Stimulated activated CD4-positive, alpha-beta T cell treated with anti-CD3 and anti-CD28 coated beads, Interleukin-2, amount 100 ng/mL, for 48 hours (primary cell): ENCODE measurements at regions not wholly inside any gene's neighbourhood (a gene's known extent, or its start where the extent isn't known, plus 50 kb on each side); places are given as distances from the start of the nearest gene placed in this dataset.

Source experiments
- DNase-seq, 2 donors: peaks; one replicate each; pipeline ENCODE4 v3.0.0-alpha.2; 2020

DNA sequence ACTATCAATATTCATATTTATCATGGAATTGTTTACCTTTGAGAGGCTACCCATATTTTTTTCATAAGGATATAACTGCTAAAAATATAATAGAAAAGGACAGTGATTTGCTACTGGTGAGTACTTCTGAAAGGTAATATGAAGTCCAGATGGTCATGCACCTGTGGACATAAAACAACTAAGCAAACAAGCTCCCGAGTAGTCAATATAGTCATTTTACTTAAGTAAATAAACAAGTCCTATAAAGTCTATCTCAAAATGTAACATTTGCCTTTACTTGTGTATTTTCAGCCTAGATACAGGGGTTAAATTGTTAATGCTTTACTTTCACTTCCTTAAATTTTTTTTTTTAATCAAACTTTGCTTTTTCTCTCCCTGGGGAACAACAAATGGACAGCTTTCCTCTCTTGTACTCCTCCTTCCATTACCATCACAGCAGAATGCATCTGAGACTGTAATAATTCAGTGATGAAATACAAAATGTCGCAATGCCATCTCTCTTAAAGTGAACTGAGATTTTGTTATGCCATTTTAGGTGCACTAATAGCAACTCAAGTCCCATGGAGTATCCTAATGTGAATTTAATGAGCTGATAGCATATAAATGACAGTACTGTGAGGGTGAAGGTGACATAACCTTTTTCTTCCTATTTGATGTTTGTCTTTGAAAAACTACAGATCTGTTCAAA lies 1325.4 kb upstream of the ZEB2 start:
- DNase-seq: no peak

DNA sequence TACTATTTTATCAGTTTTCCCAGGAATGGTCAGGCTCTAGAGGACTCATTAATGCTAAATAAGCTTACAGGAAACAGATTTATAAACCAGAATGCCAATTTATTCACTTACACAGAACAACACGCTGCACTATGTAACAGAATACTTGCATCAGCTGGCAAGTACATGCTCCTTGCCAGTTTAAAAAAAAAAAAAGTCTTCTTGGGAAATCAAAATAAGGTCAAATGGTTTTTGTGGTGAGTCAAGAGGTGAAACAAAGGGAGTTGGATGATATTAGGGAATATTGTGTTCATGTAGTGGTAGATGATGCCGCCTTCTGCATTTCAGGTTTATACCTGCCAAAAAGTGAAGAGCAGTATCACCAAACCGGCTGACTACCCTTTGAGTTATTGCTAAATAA lies 1322.1 kb upstream of the ZEB2 start:
- no peak for DNase-seq

DNA sequence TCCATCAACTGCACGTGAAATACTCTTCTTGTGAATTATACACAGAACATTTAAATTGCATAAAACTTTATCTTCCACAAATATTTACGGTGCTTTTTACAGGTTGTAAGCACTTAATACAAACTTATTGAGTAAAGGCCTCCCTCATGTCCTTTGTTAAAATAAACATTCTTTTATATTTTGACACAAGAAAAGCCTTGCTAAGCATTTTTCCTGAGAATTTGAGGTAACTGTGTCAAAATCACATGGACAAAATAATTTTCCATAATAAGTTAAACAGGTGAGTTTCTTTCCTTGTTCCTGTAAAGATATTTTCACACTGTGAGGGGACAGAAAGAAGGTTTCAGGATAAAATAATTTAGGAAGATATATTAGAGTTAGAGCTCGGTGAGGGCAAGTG lies 1317.1 kb upstream of the ZEB2 start:
- no peak for DNase-seq

DNA sequence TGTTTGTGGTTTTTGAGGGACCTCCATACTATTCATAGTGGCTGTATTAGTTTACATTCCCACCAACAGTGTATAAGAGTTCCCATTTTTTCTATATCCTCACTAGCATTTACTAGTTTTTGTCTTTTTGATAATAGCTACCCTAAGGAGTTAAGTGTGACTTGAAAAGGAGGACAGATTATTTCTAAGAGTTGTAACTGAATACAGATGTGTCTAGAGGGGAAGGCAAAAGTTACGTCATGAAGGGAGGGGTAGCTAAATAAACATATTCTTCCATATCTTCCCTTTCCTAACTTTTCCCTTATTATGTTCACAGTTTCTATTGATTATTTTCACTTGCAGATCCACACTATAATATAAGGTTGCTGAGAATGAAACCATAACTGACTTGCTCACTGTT lies 1315.7 kb upstream of the ZEB2 start:
- DNase-seq: no peak

DNA sequence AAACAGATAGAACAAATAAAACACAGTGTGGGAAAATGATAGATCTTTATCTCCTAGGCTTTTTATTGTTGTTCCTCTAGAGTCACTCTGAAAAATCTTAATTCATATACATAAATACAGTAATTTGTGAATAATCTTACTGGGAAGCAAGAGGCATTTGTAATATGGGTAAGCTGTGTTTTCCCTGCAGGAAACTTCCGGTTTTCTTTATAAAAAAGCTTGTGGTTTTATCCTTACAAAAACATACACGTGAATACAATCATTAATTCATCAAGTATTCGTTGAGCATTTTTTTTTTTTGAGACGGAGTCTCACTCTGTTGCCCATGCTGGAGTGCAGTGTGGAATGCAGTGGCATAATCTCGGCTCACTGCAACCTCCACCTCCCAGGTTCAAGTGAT lies 1312.8 kb upstream of the ZEB2 start:
- DNase-seq: no peak

DNA sequence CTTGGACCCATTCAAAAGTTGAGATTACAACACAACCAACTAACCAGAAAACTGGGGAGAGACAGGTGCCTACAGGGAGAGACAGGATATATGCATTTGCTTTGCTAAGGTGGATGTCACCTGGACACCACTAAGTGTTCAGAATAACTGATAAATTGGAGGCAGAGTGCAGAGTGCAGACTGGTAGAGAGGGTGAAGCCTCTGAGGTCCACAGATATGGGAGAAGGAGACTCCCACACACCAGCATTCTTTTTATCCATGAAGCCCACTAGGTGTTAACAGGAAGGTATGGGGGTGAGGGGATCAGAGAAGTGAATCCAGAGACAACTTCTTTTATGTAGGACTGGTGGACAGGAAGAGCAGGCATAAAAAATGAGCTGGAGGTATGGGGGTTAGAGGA lies 1310.0 kb upstream of the ZEB2 start:
- DNase-seq: no peak

DNA sequence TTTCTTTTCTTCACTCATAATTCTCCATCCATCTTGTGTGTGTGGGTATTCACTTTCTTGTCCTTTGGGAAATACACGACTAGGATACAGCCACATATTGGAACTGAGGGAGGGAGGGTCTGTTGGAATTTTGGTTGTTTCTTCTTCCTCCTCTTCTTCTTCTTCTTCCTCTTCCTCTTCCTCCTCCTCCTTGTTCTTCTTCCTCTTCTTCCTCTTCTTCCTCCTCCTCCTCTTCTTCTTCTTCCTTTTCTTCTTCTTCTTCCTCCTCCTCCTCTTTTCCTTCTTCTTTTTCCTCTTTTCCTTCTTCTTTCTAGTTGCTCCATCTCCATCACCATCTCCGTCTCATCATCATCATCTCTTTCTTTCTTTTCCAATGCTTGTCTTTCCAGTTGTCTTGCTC lies 1307.3 kb upstream of the ZEB2 start:
- no peak for DNase-seq

DNA sequence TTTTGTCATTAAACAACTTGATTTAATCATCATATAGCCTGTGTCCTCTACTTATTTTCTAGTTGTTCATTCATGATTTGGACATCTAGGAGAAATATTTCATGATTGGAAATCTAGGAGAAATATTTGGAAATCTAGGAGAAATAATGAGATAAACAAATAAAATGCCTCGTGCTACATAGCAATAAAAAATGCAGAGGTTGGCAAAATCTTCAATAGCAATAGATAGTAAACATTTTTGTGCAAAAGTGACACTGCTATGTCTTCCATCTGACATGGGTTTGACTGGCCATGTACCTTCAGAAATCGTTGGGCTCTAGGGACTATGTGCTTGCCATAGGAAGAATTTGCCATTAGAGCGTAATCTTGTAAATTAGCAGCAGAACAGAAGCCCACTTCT lies 1304.5 kb upstream of the ZEB2 start:
- DNase-seq: no peak

DNA sequence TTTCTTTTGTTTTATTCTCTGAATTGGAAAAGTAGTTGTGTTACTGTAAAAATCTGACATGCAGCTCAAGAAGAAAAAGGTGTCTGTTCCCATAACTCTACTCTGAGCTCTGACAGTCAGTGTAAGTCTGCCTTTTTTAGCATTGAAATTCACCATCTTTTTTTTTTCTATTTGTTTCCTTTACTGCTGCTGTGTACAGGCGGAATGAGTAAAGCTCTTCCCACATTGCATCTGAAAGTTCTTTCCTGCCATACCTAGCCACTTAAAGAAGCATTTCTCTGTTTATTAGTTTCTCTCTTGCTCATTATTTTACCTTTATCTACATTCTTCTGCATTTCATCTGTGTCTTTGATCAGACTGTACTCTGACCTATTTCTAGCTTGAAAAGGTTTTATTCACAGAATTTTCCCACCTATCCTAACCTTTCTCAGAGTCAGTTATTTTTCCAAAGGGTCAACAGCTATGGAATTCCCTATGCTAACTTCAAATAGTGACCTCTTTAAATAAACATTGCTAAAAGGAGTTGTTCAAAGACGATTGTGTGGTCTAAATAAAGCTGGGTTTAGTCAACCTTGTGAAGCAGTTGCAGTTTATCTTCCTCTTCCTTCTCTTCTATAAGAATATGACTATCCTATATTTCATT lies 1303.1 kb upstream of the ZEB2 start:
- DNase-seq: no peak

DNA sequence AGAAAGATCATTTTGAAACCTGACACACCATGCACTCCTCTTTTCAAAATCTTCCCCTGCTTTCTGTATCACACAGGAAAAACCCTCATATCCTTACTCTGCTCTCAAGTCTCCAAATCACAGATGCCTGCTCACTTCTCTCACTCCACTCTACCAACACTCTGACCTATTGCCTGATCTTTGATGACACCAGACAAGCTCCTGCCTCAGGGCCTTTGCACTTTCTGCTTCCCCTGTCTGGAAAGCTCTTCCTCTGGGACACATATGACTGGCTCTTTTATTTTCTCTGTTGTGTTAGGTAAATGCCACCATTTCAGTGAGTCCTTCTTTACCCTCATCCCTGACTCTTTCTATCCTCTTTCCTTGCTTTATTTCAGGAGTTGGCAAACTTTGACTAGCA lies 1300.7 kb upstream of the ZEB2 start:
- no peak for DNase-seq

DNA sequence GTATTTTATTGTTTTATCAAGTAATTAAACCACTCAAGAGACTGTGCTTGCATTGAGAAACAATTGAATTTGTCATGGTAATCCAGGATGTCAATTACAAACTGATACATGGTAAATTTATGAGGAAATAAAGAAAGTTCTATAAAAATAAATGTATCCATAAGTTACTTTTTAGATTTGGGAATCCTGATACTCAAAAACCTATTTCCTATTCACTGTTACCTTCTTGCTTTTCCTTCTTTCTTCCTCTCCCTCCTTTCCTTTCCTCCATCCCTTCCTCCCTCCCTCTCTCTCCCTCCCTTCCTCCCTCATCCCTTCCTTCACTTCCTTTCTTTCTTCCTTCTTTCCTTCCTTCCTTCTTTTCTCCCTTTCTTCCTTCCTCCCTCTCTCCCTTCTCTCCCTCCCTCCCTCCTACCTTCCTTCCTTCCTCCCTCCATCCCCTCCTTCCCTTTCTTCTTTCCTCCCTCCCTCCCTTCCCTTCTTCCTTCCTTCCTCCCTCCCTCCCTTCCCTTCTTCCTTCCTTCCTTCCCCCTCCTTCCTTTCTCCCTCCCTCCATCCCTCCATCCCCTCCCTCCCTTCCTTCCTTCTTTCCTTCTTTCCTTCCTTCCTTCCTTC lies 1299.1 kb upstream of the ZEB2 start:
- DNase-seq: no peak

DNA sequence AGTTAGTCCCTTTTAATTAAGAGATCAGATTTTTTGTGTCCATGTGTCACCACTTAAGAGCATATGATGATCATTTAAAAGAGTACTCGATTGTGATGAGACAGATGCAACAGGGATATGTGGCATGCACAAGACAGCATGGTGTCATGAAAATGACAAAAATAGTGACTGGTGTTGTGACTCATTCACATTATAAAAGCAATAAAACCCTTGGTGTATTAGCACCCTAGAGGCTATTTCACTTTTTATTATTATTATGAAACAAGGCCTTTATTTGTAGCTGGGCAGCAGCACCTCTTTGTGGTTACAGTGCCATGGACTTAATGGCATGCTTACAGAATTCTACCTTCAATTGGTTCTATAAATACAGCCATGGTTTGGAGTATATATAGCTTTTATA lies 1296.0 kb upstream of the ZEB2 start:
- no peak for DNase-seq

DNA sequence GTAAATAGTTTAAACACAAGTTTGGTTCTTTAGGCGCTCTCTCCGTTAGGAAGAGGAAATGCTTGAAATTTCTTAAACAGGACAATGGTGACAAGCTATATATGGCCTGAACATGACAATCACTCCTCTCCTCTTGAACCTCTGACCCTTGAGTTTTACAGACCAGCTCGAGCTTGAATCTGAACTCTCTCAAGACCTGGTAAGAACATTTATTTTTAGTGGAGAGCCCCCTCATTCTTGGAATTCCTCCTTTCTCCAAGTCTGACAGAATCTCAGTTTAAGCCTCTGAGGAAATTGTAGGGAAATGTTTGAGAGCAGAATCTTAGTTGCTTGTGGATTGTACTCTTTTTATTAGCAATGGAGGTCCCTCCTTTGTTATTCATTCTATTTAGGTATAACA lies 1293.6 kb upstream of the ZEB2 start:
- DNase-seq: no peak

DNA sequence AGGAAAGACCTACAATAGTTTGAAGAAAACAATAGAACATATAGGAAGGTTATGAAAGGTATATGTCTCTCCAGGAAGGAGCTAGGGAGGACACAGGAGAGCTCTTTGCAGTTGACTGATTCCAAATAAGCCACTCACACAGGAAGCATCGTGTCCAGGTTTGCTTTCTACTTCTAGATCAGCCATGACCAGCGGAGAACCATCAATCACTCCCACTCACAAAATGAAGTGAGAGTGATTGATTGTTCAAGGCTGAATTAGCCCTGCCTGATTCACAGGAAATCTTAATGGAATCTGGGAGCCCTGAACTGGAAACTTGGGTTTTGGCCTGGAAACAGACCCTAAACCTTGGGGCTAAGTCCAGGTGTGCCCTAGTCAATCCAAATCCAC lies 1292.2 kb upstream of the ZEB2 start:
- no peak for DNase-seq

DNA sequence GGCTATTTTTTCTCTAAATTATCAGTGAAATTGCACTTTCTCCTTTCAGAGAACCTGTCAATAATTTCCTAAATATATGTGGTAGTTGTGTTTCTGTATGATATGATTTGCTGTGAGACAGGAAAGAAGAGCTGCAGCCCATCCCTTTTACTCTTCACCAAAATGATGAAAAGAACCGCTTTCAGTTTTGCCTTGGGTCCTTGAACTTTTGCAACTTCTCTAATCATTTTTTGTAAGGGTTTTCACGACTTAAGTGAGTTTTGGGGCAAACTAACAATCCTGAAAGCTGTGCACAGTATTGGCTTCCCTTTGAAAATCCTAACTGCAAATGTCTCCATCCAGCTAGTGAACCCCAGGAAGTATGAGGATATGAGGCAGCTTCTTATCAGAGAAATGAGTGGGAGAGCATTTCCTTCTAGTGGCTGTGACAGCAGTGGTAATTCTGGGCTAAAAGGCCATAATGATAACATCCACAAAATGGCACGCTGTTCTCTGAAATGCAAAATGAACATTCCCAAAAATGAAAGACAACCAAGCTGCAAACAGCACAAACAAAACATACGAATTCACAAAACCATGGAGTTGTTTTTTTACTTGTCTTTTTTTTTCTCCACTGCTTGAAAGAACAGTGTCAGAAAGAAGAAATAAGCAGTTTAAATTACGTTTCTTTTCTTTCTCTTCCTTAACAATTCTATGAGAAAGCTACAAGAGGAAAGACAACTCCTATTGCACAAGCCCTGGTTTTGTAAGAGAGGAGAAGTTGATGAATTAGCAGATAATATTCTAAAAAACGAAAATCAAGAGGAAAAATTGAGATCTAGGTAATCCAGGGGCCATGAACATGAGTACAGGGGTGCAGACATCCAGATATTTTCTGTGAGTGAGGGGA lies 1291.6 kb upstream of the ZEB2 start:
- no peak for DNase-seq

DNA sequence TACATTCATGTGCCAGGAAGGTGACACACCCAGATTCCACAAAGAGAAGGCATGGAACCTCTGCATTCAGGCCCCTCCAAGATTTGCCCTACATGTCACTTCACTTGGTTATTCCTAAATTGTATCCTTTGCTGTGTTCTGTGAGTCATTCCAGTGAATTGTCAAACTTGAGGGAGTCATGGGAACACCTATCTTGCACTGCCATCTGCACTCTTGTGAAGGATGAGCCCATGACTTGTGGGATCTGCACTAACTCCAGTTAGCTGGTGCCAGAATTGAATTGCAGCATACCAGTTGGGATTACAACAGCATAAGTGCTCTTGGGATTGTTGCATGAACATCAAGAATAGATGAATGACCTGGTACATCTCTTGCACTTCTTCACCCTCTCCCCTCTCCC lies 1288.0 kb upstream of the ZEB2 start:
- no peak for DNase-seq

DNA sequence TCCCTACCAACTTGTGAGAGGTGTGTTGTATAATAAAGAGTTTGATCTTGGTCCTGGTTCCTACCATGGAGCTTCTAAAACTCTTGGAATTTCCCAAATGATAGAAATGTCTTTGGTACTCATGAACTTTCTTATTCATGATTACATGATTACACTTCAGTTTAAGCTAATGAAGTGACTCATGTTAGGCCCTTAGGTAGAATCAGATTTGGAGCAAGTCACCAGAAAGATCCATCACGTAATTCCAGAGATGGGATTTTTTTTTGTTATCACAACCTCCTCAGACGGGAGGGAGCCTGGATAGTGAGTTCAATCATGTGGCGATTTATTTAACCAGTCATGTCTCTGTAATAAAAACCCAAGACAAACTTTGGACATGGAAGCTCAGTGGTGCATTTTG lies 1287.6 kb upstream of the ZEB2 start:
- DNase-seq: no peak

DNA sequence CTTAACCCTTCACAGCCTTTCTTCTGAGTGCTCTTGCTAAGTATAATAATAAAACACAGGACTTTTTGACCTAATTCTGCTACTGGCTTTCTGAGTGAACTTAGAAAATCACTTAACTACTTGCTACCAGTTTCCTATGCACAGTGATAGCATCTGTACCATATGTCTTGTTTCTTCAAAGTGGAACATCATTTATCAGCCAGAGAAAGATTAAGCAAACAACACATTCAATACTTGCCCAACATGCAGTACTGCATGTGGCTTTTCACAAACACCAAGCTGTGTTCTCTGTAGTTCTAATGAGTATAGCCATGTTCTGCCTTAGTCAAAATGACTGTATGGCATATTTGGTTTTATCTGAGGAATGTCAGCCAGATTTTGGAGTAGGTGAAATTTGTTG lies 1286.6 kb upstream of the ZEB2 start:
- DNase-seq: no peak

DNA sequence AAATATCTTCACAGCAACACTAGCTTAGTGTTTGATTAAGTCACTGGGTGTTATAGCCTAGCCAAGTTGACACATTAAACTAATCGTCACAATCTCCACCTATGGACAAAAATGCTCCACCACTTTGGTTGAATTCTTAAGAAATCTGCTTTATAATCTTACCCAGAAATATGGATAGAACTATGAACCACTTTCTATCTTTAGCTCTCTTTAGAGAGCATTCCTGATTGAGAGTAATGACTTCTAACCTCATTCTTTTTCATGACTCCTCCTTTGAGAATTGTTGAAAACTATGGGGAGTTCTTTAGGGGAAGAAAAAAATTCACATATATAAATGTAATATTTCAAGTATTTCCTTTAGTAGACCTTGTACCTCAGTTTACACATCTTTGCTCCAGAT lies 1282.2 kb upstream of the ZEB2 start:
- DNase-seq: no peak

DNA sequence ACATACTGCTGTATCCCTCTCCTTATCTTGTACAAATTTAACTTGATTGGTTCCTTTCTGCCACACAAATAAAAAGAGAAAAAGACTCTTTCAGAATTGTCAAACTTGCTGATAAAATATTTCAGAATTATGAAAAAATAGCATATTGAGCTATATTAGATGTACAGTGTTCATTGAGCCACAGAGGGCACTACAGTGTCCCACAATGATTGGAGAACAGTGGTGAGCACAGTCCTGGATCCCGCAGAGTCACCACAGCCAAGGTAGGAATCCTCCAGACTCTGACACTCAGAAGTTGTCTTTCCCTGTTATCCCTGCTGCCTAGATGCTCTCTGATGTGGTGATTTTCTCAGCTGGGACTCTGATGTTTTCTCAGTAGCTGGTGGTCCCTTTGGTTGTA lies 1281.3 kb upstream of the ZEB2 start:
- no peak for DNase-seq

DNA sequence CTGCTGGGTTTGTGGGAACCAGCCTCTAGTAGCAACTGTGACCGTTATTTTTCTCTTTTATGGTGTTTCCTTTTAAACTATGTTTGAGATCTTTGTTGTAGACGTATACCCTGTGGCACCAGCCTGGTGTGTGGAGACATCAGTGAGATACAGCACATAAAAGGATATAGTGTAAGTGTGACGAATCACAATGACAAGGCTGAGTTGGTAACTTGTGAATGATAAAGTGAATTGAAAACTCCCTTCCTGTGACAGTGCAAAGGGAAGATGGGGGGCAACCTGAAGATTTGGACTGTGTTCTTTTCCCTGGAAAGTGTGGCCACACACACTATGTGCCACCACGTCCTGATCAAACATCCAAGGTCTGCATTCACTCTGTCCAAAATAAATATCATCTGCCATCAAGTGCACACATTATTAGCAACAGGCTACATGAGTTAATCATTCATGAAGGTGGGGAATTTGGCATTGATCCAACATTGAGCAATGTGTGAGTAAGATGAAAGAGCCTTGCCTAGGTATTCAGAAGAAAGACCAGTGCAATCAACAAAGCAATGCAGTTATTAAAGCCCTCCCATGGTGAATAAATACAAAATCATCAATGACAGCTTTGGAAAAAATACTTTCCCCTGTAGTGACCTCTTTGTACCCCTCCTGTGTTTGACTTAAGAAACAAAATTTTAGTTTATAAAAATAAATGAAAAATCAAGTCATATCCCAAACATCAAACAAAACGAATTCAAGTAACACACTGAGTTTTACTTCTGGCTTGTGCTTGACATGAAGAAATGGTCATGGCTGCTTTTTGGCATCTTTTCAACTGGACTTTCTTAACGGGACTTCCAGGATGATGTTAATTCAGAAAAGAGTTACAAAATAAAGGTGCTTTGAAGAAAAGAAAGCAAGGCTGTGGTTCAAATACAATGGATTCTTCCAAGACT lies 1280.5 kb upstream of the ZEB2 start:
- no peak for DNase-seq

DNA sequence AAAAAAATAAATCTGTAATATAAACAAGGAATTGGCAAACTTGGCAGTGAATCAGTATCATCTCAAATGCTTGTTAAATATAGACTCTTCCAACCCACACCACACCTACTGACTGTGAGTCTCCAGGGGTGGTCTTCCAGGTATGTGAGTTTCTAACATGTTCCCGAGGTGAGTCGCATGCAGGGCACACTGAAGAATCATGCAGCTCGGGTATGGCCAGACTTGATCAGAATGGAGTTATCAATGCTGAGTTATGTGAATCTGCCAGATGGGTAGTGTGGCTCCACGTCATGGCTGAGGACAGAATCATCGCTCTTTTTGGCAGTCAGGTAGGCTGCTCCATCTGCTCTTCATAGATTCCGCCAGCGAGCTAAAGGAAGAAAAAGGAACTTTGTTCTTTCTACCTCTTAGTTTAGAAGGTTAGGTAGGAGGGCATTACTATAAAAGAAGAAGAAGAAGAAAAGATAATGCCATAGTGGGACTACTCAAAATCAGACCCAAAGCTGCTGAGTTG lies 1279.7 kb upstream of the ZEB2 start:
- no peak for DNase-seq
